H54 (cell line): ENCODE measurements at regions not wholly inside any gene's neighbourhood (a gene's known extent, or its start where the extent isn't known, plus 50 kb on each side); places are given as distances from the start of the nearest gene placed in this dataset.
A peak's percentile ranks its signal among the peaks of the same experiment; 100 is the strongest.

Experiments
- DNase-seq: peaks from one replicate; pipeline ENCODE4 v3.0.0; 2011; ENCODE audit warnings: low spot score, mixed read lengths; ENCODE audit not compliant: insufficient read length
- FAIRE-seq: peaks from 3 replicates; lab custom pipeline; 2011; peaks lifted over from hg19 to GRCh38; lab: Jason Lieb, UNC
- POLR2A ChIP-seq: IDR thresholded peaks from 2 replicates; pipeline ENCODE4 v1.6.1; 2011; ENCODE audit warnings: low read depth, mild to moderate bottlenecking, low read length

DNA sequence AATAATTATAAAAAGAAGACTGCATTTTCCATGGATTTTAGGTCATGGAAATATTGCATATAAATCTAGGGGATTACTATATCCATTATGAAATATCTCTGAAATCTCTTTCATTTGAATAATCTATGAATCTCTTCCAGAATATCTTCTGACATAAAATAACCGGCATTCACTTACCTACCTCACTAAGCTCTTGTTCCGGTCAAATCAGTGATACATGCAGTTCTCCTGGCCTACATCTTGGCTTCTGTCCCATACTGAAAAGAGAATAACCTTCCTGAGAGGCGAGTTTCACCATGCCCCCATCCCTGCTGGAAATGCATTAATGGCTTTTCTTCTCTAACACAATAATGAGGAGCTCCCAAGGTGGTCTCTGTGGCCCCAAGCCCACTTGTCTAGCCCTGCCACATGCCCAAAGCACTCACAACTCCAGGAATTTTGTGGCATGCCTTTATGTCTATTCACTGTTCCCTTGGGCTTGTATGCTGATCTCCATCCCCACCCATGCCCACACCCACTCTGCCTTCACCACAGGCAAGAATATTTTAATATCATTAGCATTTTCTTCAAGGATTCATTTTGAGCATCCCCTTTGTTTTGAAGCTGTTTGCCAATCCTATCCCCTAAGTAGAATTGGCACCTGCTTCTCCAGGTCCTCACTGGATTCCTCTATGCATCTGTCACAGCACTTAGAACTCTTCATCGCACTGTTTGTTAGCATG lies 401.6 kb downstream of the COG6 start:
- no peak for TF ChIP-seq POLR2A
- no peak for FAIRE-seq

DNA sequence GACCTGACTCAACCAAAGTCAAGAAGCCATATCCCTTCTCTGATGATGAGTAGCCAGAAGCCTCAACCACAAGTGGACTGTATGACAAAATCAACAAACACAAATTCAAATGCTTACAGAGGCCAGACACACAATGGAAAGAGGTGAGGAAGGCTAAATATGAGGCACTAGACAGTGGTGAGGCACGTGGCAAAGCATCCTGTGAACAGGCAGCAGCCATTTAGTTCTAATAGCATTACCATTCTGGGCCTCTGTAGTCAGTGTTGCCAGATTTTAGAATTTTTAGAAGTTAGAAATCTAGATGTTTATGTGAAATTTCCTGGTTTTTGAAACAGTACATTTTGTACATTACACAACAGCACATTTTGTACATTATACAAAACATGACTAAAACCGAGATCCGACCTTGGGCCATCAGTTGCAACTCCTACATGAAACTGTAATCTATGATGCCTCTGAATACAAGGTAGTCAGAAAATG lies 403.3 kb downstream of the COG6 start:
- TF ChIP-seq POLR2A = no peak
- no peak for FAIRE-seq

More for the DNA sequence above, 401.6 kb downstream of the COG6 start:
- no peak for DNase-seq

DNA sequence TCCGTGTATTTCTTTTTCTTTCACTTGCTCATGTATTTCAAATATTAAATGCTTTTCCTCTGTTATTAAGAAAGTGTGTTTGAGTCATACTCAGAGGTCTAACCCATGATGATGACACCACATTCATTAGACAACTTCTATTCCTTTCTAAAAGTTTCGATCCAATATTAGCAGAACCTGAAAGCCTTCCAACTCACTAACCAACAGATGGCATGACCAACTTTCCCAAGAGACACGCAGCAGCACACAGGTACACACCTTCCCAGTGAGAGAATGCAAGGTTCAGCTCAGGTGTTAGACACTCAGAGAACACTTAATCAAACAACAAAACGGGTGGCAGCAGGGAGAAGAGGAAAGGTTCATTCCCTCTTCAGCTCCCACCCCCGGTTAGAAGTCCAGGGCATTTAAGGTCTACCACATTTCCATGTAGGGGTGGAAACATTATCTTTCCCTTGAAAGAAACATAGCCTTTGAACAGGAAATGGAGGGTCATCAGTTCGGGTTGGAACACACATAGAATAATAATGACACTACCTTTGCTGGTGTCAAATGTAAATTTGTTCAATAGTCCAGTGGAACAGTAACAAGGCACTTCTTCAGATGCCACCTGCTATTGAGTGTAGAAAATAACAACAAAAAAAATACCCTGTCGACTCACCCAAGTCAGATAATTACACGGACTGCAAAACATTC lies 404.2 kb downstream of the COG6 start:
- no peak for TF ChIP-seq POLR2A
- FAIRE-seq (no peak), DNase-seq (no peak)

More for the DNA sequence above, 403.3 kb downstream of the COG6 start:
- DNase-seq = no peak

DNA sequence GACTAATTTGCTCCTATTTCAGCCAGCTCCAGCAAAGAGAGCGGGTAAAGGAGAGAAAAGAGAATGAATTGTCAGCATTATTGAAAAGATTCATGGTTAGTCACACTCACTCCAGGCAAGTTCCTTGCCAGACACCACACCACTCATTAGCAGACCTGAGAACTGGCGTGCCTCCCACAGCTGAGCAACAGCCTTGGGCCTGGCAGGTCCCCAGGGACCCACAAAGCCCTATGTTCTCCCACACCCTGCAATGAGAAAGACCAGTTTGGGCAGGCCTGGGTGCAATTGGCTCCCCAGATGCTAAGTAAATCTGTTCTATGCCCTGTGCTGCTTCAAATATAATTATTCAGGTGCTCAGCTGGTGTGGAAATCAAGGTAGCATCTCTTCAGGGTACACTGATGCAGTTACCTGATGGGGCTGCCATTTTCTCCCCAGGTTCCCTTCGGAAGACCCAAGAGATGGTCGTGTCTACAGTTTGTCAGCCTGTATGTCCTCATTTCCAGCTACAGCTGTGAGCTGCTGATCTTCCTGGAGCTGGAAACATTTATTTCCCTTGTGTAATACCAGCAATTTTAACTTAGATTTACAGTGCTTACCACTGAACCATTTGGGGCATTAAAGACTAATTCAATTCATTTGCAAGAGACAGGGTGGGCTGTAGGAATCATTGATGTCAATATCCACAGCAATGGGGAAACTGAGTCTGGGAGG lies 405.0 kb downstream of the COG6 start:
- TF ChIP-seq POLR2A = no peak
- FAIRE-seq = no peak

DNA sequence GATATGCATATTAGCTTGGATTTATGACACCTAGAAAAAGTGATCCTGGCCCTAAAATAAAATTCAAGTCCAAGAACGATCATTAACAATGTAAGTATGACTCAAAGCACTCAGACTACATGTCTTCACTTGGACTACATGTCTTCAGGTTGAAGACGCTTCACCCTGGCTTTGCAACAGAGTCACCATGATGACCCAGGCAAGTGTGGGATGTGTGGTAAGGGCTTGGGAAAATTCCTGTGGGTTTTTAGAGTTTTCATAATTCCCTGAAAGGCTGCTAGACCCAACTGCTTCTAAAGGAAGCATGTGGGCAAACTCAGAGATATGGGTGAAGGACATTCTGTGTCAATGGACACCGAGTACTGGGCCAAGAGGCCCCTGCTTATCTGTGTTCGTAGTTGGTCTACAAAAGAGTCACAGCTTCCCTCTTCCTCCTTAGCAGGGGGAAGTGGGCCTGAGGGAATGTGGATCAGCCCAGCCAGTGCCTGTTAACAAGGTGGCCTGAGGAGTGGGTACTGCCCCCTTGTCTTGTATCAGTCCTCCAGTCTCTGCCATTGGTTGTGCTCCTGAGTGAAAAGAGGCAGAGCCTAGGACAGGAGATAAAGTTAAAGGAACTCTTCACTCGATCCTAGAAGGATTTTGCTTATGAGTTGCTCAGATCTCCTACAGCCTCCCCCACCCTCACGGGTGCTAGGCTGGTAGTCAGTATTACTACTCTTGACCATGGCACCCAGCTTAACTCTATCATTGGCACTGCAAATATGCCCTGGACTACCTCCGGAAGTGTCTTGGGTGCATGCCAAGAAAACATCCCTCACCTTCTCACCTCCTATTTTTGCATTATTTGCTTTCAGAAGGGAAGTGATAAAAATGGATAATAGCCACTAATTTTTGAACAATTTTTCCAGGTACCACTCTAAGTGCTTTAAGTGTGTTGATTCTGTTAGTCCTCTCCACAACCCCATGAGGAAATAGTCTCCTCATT lies 406.3 kb downstream of the COG6 start:
- DNase-seq = no peak
- TF ChIP-seq POLR2A = no peak
- FAIRE-seq = no peak

More for the DNA sequence above, 405.0 kb downstream of the COG6 start:
- DNase-seq = no peak

DNA sequence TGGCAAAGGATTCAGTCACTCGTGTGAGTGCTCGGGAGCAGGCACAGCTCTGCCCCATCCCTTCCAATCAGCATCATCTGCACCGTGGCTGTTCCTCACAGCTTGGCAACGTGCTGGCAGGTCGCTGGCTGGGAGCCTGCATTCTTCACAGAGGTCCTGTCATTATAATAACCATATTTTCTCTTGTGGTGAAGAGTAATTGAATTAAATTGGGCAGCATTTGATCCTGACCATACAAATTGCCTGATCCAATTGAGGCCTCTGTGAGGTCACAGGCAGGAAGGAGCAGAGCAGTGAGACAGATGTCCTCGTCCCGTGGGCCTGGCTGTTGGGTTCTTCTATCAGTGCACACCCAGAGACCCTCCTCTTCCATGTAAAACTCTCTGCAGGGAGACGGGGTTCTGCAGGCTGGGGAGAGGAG lies 407.8 kb downstream of the COG6 start:
- FAIRE-seq (no peak), DNase-seq (no peak)
- no peak for TF ChIP-seq POLR2A

DNA sequence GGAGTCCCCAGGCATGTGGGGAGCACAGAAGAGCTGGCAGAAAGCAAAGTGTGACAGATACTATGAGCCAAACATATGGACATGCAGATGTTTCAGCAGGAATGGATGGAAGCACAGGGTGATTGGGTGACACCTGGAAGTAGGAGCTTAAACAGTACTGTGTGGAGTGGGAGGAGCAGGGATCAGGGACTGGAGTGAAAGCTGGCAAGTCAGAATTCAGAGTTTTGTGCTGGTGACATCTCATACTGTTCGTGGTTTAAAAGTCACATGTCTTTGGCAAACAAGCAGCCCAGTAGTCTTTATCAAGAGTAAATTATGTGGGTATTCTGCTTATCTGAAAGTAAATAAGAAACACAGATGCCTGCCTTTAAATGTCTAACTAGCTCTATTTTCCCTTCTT lies 408.2 kb downstream of the COG6 start:
- no peak for FAIRE-seq
- DNase-seq = no peak
- no peak for TF ChIP-seq POLR2A

DNA sequence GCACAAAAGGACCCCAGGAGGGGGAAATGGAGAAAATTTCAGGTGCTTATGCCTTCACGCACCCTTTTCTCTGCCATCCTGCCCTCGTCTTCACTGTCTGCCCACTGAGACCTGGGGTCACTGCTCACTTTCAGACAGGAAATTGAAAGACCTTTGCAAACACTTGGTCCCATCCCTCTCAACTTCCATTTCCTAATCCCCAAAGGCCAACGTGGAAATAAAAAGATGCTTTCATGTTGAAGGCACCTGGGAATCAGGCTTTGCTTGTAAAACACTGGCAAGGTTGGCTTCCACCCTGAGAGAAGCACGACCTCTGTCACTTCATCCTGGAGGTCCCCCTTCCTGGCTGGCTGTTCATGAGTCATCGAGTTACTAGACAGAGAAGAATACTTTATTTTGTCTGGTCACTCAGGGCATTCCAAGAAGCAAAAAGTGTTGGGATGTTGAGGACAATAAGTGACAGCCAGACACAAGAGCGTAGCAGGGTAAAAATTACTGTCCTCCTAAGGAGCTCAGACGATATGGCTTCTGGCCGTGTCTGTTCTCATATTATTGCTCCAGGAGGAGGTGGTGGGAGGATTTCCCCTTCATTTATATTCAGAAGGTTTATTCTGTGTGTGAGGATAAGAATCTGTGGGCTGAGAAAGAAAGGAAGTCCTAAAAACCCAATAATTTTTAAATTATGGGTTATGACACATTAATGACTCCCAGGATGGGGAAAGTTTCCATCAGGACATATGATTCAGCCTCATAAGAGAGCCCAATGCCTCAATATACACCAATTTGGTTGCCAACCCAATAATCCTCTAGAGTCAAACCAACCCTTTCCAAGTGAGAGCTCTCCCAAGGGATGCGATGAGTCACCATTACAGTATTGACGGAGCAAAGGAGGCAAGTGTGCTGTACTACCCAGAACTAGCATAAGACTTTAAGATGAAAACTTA lies 409.0 kb downstream of the COG6 start:
- no peak for FAIRE-seq
- no peak for TF ChIP-seq POLR2A
- DNase-seq = no peak

DNA sequence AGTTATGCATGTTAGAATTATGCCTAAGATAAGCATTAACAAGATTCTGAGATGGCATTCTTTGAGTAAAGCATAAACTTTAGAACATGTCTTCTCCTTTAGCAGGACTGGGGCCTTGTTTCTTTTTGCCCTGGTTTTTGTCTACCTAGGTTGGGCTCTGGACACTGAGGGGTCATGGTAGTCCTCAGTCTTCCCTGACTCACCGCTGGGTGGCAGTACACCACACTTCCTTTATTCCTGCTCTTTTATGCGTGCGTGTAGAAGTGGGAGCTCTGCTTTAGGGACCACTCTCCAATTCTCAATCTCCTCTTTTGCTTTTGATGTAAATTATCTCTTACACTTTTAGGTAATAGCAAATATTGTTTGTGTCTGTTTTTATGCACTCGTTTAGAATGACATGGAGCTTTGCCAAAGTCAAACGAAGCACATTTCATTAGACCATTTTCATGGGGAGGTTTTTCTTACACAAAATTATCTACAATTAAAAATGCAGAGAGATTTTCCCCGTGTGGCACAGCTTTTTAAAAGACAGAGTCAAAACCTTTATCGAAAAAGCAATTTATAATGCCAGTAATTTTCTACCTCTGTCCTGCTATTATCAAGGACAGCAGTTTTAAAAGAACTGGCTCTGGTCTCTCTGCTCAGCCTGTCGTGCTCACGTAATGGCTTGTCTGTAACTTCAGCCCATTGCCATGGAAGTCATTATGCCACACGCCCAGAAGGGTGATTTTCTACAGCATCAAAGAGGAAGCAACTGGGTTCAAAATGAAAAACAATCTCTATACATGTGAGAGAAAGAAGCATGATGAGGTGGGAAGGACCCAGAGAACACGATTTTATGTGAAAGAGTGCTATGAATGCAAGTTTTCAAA lies 413.9 kb downstream of the COG6 start:
- no peak for TF ChIP-seq POLR2A
- DNase-seq (peak; percentile 14), FAIRE-seq (no peak)

DNA sequence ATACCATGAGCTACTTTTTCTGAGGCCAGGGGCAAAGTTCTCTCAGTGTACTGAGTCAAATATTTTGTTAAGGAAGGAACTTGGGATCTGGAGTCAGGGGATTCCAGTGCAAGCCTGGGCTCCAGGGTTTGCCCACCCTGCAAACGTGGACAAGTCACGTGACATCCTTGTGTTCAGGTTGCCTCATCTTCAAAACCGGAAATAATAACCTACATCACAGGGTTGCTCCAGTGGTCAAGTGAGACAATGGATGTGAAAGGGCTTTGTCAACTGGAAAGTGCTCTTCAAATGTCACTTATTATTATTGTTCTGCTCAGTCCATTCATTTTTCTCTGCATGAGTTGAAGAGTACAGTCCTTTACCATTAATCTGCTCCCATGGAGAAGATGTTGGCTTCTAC lies 414.9 kb downstream of the COG6 start:
- TF ChIP-seq POLR2A = no peak
- DNase-seq = no peak
- no peak for FAIRE-seq

DNA sequence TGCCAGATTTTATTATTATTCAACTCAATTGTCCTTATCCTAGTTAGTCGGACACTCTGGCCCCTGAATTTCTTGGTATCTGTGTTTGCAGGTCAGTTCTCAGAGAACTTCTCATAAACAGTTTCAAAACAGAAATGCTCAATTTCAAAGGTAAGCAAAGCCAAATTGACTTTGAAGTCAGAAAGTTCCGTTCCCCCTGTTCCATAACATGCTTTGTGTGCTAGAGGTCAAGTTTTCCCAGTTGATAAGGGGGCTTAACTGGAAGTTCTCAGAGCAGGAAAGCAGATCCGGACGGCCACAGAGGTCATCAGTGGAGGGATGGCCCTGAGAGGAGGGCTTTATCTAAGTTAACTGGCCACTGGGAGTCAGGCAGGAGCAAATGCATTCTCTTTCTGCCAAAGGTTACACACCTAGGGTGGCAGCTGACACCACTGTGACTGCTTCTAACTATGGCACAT lies 417.2 kb downstream of the COG6 start:
- DNase-seq (no peak), FAIRE-seq (no peak)
- TF ChIP-seq POLR2A = no peak
